ENCODE measurements at regions not wholly inside any gene's neighbourhood (a gene's known extent, or its start where the extent isn't known, plus 50 kb on each side); places are given as distances from the start of the nearest gene placed in this dataset.
A peak's percentile ranks its signal among the peaks of the same experiment; 100 is the strongest.
"Not testable (repeated sequence)": the region's sequence is repeated elsewhere in the genome, so short reads cannot be mapped to it uniquely, and the experiment has no call there.

DNA sequence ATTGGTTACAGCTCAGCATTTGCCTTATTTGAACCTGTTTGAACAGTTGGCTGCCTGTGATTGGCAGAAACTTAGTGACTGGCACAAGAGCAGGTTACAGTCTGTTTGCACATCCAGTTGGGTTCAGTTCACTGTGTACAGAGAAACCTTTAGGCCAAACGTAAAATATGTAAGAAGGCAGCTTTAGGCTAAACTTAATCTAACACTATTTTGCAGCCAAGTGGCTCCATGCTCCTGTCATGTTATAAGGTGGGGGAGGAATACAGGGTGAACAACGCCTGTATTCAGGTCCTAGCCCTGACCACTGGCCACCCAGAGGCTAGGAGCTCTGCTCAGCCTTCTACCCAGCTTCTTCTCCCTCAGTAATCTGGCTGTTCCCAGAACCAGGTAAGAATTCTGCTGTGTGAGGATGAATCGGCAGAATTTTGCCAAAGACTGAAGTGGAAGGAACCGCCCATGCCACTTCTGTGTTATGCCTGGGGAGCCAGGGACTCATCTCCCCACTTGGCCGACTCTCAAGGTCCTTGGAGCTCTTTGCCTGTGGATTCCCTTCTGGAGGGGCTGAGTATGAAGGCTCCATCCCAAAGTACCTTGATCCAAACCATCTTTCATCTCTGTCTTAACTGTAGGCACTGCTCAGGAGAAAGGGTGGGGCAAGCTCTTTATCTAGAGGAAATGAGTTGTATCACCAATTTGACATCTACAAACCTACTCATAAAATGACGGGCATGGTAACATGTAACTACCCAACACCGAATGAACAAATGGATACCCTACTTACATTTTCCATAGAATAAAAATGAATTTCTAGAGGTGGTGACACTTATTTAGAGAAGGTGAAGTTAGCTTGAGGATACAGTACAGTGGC lies 164.4 kb upstream of the NAMPT start:
- no peak for DNase-seq (ENCODE audit: low spot score)

DNA sequence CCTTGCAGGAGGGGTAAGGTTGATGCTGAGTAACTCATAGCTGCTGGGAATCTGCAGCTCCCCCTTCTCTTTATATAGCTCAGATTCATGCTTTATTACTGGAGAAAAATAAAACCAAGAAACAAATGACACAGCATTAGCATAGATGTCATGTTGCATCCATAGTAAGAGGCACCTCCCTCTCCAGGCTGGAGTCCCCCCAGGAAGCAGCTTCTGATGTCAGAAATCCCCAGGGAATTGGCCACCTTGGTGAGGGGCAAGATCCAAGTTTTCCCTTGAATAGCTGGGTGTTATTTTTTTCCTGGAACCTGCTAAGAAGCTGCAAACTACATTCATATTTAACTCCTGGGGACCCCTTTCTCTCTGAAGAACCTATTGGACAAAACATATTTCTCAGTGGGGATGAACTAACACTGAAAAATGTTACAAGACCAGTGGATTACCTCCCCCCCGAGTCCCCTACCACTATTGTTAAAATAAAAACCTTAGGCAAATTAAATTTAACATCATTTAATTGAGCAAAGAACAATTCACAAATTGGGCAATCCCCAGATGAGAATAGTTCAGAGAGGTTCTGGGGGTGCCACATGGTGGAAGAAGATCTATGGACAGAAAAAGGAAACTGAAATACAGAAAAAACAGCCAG lies 163.7 kb upstream of the NAMPT start:
- DNase-seq (ENCODE audit: low spot score): no peak

DNA sequence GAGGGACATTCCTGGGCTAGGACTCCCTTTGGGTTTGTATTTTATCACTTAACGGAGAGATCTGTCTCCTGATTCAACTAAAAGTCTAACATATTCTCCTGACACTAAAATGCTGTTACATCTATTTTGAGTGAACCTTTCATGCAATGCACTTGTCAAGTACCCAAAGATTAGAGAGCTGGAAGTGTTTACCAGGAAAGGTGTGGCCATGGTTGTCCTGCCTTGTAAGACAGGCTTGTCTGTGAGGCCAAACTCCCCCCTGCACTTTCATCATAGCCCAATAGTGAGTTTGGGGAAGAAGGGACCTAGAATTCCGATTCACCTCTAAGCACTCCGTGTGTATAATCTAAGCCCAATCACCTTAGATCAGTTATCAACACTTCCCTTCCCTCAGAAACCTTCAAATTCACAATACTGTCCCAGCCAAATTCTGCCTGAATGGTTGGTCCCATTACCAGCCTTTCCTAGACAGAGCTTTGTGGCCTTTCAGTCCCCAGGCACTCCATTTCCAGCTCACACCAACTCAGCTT lies 162.6 kb upstream of the NAMPT start:
- DNase-seq (ENCODE audit: low spot score): no peak

DNA sequence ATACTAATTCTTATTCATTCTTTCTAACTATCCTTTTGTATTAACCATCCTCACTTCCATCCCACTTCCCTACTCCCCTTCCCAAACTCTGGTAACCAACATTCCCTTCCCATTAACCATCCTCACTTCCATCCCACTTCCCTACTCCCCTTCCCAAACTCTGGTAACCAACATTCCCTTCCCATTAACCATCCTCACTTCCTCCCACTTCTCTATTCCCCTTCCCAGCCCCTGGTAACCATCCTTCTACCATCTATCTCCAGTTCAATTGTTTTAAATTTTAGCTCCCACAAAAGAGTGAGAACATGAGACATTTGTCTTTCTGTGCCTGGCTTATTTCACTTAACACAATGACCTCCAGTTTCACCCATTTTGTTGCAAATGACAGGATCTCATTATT lies 160.6 kb upstream of the NAMPT start:
- not testable (repeated sequence) for DNase-seq (ENCODE audit: low spot score)

DNA sequence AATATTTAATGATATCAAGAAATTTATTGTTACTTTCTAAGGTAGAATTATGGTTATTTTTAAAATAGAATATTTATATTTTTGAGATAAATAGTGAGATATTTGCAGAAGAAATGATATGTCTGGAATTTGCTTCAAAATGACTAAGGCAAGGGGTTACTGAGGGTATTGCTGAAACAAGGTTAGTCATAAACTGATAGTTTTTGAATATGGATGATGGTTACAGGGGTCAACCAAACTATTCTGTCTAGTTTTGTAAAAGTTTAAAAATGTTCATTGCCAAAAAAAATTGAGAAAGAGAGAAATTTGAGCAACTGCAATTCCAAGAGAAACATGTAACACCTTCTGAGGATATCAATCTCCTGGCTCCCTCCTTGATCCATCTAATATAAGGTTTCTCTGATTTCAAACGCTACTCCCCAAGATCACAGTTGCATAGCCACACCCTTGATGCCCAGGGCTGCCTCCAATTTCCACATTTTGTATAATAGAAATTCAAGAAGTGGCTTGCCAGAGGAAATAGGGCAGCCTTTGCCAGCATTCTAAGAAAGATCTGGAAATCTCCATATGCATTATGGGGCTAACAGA lies 159.4 kb upstream of the NAMPT start:
- DNase-seq (ENCODE audit: low spot score): no peak

DNA sequence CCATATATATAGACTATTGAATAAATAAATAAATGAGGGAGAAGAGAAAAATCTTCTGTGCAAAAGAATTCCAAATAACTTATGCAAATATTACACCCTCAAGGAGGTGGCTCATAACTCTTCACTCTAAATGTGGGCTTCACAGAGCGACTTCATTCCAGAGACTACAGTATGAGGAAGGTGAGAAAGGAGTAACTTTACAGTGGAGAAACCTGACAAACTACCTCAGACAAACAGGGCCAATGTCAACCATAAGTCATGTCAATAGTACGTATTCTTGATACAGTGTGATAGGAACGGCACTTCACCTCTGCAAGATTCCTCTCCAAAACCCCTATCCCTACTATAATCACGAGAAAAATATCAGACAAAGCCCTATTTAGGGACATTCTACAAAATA lies 158.4 kb upstream of the NAMPT start:
- DNase-seq (ENCODE audit: low spot score): no peak

DNA sequence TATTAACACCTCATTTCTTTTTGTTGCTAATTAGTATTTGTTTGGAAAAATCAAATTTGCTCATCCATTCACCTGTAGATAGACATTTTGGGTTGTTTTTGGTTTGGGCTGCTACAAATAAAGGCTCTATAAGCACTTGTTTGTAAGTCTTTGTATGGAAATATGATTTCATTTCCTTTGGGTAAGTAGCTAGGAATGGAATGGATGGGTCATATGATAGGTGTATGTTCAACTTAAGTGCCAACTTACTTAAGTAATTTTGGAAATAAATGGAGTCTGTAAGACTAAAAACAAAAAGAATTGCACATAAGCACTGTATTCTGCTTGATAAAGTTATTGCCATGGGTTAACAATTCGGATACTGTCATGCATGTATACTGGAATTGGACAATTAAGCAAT lies 157.7 kb upstream of the NAMPT start:
- no peak for DNase-seq (ENCODE audit: low spot score)

DNA sequence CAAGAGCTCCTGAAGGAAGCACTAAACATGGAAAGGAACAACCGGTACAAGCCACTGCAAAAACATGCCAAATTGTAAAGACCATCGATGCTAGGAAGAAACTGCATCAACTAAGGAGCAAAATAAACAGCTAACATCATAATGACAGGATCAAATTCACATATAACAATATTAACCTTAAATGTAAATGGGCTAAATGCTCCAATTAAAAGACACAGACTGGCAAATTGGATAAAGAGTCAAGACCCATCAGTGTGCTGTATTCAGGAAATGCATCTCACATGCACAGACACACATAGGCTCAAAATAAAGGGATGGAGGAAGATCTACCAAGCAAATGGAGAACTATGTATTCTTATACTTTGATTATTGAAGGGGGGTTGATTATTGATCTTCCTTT lies 156.6 kb upstream of the NAMPT start:
- not testable (repeated sequence) for DNase-seq (ENCODE audit: low spot score)

DNA sequence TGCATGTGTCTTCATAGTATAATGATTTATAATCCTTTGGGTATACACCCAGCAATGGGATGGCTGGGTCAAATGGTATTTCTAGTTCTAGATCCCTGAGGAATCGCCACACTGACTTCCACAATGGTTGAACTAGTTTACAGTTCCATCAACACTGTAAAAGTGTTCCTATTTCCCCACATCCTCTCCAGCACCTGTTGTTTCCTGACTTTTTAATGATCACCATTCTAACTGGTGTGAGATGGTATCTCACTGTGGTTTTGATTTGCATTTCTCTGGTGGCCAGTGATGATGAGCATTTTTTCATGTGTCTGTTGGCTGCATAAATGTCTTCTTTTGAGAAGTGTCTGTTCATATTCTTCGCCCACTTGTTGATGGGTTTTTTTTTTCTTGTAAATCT lies 152.2 kb upstream of the NAMPT start:
- not testable (repeated sequence) for DNase-seq (ENCODE audit: low spot score)

DNA sequence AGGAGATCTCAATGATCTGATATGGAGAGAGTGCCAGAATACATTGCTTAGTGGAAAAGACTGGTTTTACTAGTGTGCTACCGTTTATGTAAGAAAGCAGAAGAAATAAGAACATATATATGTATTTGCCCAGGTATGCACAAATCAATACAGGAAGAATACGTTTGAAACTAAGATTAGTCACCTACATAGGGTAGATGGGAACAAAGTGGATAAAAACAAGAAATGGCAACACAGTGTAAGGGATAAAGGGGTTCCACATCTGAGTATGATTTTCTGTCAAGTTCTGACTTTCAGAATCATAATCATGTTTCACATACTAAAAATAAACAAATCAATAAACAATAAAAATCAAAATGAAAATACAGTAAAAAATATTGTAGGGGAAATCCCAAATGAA lies 148.6 kb upstream of the NAMPT start:
- no peak for DNase-seq (ENCODE audit: low spot score)

DNA sequence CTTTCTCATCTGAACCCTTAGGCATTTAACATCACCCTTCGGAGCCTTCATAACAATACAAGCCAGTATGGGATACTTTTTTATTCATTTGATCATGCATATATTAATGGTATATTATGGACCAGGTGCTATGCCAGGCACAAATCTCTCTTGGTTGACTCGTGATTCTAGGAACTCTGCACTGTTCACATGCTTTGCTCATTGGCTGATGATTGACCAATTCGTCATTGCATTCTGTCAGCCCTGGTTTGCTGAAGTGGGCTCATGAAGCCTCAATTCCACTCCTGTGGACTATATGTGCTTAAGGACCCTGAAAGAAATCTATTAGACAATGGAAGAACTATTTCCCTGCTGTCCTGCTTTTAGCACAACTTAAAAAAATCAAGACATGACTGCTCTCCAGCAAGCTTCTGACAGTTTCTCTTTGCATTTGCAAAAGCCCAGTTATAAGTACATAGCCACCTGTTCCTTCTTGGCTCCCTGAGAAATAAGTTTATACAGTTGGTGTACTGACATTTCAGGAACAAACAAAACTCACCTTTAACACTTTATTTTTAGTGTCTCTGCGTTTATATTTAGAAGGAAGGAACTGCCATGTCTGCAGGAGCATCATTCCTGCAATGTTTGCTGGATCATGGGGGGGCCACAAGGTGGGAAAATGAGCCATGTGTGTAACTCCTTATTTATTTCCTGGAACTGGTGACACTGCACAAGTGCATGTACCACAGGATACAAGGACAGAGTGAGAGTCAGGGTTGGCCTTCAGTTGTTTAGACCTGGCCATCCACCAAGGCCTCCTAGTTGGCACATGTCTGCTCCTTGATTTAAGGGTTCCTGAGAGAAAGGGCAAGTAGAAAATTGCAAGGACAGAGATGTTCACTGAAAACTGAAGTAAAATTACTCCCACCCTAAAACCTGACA lies 146.0 kb upstream of the NAMPT start:
- DNase-seq (ENCODE audit: low spot score): no peak

DNA sequence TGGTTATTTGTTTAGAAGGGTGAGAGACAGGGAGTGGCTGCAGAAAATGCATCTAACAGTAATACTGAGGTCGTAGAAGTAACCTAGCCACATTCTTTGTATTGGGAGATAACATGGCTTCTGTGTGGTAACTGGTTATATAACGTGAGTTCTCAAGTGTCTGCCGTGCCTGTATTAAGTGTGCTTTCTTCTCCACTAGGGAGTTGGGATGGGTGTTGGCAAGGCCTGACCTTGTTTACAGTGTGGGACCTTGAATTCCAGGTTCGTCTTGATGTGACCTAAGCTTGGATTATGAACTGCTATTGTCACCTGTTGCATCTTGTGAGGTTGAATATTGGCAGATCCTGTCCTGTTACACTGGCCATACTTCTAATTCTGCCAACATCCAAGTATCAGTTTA lies 145.3 kb upstream of the NAMPT start:
- no peak for DNase-seq (ENCODE audit: low spot score)

DNA sequence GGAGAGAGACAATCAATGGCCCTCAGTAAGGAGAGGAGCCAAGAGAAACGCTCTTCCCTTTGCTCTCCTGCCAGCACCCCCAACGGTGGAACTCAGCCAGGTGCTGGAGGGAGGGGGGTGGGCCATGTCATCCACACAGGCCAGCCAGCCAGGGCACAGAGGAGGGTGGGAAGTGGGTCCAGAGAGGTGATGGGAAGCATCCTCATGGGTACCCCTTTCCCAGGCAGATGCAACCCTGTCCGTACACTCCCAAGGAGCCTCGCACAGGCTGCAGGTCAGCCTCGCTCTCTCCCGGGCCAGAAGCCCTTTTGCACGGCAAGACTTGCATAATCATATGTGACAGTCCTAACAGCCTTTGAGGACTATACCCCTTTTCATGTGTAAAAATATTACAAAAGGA lies 142.0 kb upstream of the NAMPT start:
- DNase-seq (ENCODE audit: low spot score): no peak

DNA sequence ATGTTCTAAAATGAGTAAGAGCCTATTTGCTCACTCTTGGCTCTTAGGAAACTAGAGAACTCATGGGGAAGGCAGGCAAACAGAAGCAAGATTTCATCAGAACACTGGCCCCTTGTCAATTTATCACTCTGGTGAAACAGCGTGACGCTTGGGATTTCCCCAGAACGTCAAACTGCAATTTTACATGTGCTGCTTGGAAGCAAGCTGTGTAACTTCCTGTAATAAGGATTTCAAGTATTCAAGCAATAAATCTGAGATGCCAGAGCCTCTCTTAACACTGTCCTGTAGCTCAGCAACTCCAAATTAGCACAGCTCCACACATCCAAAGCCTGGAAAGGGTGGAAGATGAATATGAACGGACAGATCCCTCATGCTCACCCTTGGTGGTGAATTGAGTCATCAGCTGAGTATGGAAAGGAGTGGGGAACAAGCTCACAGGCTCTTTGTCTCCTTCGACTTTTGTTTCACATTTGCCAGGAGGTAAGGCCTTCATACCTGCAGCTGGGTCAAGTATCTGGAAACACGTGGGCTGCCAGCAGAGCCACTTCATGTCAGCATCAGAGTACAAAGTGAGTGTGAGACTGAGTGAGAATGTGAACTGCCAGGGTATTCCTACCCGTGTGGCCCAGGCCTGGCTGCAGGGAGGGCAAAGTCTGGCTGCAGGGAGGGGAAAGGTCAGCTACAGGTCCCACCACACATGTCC lies 140.4 kb upstream of the NAMPT start:
- DNase-seq (ENCODE audit: low spot score): peak; percentile 42

DNA sequence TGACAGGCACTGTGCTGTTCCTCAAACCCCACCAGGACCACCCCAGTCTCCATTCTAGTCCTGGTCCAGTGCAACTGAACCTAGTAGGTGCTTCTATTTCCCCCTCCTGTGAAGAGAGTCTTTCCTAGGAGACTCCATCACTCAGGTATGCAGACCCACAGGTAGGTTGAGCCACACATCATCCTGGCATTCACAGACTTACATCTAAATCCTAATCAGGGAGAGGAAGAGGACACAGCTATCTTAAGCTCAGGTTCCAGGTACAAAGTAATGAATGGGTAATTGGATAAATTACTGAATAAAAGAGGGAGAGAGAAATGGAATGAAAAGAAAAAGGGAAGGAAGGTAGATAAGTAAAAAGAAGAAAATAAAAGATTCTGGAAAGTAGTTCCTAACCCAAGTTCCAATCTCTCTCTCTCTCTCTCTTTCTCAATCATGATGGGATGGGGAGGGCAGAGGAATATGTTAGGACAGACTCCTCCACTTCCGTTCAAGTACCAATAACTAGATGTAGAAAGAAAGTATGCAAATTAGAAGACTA lies 139.8 kb upstream of the NAMPT start:
- no peak for DNase-seq (ENCODE audit: low spot score)

DNA sequence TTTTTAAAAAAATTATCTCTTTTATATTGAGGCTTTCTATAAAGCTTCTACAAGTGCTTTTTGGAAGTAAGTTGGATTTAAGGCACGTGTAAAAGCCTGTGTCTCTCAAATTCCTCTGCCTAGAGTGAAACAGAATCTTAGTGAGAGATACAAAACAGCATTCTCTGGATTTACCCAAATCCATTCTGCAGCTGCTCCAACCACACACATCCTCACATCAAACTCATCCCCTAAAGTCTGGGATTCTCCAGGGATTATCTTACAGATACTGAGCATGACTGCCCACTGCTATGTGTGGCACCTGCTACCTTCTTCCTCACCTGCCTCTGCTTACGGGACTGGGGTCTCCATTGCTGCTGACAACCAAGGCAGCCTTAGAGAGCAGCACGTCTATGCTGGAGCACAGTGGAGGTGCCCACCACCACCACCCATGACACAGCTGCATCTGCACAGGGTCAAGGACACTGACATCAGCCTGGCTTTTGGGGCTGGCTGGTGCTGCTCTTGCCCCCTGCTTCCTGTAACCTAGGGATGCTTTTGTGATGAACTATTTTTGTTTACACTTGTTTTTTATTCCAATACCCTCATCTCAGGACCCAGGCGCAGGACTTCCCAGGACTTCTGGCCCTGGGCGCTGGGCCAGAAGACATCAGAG lies 139.2 kb upstream of the NAMPT start:
- no peak for DNase-seq (ENCODE audit: low spot score)

DNA sequence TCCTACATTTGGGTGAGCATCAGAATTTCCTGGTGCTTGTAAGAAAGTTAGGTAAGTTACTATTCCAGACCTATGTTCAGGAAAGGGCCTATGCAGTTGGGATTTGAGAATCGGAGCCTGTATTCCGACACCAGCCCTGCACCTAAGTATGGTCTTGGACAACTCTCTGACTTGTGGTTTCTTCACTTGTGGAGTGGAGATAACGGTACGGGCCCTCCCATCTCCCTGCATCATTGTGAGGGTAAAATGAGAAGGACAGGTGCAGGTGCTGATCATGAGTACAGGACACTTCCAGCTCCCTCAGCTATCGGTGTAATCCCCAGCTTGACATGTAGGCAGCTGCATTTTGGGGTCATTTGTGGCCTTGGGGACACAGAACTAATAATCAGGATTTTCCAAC lies 138.3 kb upstream of the NAMPT start:
- no peak for DNase-seq (ENCODE audit: low spot score)

DNA sequence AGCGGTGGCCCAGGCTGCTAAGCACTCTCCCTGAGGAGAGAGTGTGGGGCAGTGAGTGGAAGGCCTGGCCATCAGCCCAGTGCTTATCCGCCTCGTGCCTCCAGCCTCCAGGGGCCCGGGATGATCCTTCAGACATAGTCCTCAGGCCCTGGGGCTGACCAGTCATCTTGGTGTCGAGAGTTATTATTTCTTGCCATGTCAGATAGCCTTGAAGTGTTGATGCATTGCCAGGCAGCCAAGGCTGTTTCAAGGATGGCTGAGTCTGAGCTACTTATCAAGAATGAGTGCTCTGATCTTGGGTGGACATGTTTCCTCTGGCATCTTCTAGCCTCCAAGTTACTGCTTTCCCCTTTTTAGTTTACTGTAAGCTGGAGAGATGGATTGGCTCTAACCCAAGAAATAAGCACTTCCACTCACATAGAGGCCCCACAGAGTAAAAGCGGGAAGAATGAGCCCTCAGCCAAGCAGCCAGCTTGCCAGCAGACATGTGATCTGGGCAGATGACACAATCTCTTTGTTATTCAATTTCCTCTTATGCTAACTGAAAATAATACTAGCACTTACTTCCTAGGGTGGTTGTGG lies 136.5 kb upstream of the NAMPT start:
- no peak for DNase-seq (ENCODE audit: low spot score)

DNA sequence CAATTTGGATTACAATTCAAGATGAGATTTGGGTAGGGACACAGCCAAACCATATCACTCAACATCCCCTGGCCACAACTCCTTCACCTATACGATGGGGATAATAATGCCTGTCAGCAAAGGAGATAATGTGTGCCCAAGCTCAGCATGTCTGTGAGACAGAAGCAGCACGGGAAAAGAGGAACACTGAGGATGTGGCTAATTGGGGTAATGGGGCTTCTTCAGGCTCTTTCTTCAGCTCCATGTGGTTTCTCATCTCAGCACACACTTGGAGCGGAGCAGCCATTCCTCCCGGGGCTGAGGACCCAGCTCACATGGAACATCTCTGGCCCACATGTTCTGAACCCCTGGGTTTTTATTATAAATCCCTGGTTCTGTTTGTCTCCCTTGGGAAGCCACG lies 136.0 kb upstream of the NAMPT start:
- DNase-seq (ENCODE audit: low spot score): no peak

DNA sequence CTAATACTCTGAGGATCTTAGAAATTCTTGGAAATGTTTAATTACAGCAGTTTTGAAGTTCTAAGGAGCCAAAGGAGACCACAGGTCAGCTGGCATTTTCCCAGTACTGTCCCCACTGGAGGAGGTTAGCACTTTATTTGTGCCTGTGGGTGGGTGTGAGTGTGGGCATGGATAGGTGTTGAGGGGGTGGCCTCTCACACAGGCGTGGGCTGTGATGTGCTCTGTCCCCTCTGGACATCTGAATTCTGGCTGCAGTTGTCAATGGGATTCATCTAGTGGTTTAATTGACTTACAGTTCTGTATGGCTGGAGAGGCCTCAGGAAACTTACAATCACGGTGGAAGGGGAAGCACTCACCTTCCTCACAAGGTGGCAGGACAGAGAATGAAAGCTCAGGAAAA lies 135.4 kb upstream of the NAMPT start:
- no peak for DNase-seq (ENCODE audit: low spot score)

Measured in HuH-7 (cell line).